Mammary epithelial cell (primary cell): ENCODE measurements at regions not wholly inside any gene's neighbourhood (a gene's known extent, or its start where the extent isn't known, plus 50 kb on each side); places are given as distances from the start of the nearest gene placed in this dataset.

ENCODE experiments used
- CTCF ChIP-seq, 2 donors: IDR thresholded peaks in 1 of 2; conservative IDR thresholded peaks in 1 of 2; 2 replicates each; pipeline ENCODE4 v1.5.1; 2011 to 2012; ENCODE audit warnings: inconsistent platforms in 2 of 2, low read length in 2 of 2, mild to moderate bottlenecking in 2 of 2, control low read depth in 1 of 2, low read depth in 1 of 2; ENCODE audit not compliant: insufficient read depth in 1 of 2; ENCODE audit errors: extremely low read depth in 1 of 2
- EZH2 ChIP-seq: IDR thresholded peaks from 2 replicates; pipeline ENCODE4 v1.6.1; 2012; ENCODE audit warnings: low read length, inconsistent platforms, borderline replicate concordance

- TF ChIP-seq EZH2 = no peak
- TF ChIP-seq CTCF (conservative IDR thresholded peaks at IDR 0.05 in 1 of 2, IDR thresholded peaks at IDR 0.05 in 1 of 2; ENCODE audit: extremely low read depth in 1 of 2, insufficient read depth in 1 of 2, low read depth in 1 of 2, low read length in 2 of 2) = no peak
Observed at GRCh38 chr1:192933744-192934143, 124.9 kb downstream of the RGS2 start.
